ENCODE measurements at regions not wholly inside any gene's neighbourhood (a gene's known extent, or its start where the extent isn't known, plus 50 kb on each side); places are given as distances from the start of the nearest gene placed in this dataset.

DNA sequence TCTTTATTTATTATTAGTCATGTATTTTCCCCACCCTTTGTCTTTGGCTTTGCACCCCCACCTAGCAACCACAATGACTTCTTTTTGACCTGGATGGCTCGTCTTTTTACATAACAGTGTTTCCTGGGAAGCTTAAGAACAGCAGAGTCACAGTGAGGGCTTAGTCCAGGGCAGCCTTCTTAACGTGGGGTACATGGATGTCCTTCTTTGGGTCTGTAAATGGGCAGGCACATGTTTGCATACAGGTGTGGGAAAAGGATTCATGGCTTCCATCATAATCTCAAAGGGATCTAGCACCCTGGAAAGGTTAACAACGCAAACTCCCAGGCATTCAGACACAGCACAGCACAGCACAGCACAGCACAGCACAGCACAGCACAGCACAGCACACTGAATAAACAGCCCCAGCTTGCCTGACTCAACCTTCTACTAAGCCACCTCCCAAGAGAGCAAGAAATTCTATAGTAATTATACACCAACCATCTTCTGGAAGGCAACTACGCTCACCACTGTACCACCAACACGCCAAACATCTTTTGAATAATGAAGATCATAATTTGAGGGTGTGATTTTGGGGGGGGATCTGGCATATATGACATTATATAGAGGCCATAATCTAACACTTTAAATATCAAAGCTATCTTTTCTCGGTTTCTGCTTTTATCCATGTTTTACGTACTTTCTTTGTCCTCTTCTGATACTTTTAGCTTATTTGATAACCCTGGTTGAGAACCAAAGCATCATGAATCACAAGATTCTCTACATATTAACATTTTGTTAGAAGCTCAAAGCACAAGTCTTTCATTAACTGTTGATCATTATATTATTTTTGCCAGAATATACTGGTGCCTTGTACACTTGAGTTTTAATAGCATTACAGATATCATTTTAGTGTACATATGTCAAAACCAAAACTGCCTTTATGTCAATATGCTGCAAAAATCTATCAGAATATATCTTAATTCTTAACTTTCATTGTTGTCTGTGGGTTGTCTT, 177.2 kb upstream of the KLF14 start:
- peaks cover 85% of the 10 kb centered on the region for H3K36me3 Mint-ChIP-seq
- DNase-seq, result peak; percentile 39
- POLR2A ChIA-PET, result interaction anchor here (0.5 to 6.6 kb wide), 9 partner anchors 12 to 187 kb away, joined by 3 to 40 read pairs (median 3); no protein-coding TSS in a partner anchor
- no peaks in the 10 kb centered on the region for H3K27me3 Mint-ChIP-seq
- peaks cover 87% of the 10 kb centered on the region for H3K4me1 Mint-ChIP-seq (ENCODE audit: low read depth)
- peak overlapping the region; percentile 83 for H3K4me3 Mint-ChIP-seq
- CTCF ChIA-PET, result interaction anchor here (0.7 to 1.3 kb wide), 3 partner anchors 14 to 129 kb away, joined by 3 to 9 read pairs (median 4); no protein-coding TSS in a partner anchor
- no peaks in the 10 kb centered on the region for H3K9me3 Mint-ChIP-seq
- H3K27ac Mint-ChIP-seq, result peak overlapping the region; percentile 94
- intact Hi-C loops (cut with micrococcal nuclease), result loop anchor here (5.0 kb wide), 1 partner anchor 416 kb away; the partner anchor contains the start of gene MKLN1

DNA sequence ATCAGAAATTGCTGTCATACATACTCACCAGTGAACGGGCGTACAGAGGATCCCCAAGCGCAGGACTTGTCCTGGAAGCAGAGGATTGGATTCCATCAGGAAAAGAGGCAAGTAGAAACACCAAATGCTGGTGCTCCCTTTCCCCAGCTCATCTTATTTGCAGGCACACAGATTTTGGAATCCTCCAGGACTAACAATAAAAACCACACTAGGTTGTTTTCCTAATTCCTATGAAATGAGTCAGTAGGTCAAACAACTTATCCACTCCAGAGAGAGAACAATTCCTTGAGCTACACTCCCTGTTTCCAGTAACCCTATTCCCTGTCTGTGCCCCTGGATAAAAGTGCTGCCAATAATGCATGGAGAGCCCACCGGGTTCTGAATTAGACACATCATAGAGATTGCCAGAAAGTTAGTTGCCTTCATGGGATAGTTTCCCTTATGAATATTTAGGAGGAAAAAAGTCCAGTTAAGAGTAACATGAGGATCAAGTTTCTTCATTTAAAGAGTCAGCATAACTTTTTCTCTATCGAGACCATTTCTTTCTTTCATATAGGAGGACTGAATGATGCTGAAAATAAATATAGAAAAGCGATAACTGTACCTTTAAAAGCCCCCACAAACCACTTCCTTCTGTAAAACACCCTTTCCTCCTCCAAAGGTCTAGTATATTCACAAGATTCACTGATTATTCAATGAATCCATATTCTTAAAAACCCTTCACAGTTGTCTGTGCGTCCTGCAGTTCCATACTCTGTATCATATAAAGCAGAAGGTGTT, 178.3 kb upstream of the KLF14 start:
- Mint-ChIP-seq H3K36me3 (peaks cover 85% of the 10 kb centered on the region), H3K27ac (peak overlapping the region; percentile 94), H3K4me3 (peak overlapping the region; percentile 83), H3K27me3 (no peaks in the 10 kb centered on the region), H3K4me1 (ENCODE audit: low read depth) (peaks cover 88% of the 10 kb centered on the region), H3K9me3 (no peaks in the 10 kb centered on the region)
- ChIA-PET CTCF (interaction anchor here (0.9 to 1.3 kb wide), 3 partner anchors 15 to 128 kb away, joined by 4 to 9 read pairs (median 6); no protein-coding TSS in a partner anchor), POLR2A (interaction anchor here (0.8 to 6.6 kb wide), 19 partner anchors 8 to 186 kb away, joined by 3 to 40 read pairs (median 5); no protein-coding TSS in a partner anchor)
- DNase-seq, result no peak
- intact Hi-C loops (cut with micrococcal nuclease), result loop anchor here (2.0 to 5.0 kb wide), 2 partner anchors 197 to 415 kb away; partner anchors contain the start of gene MKLN1

- H3K27ac Mint-ChIP-seq, result peak overlapping the region; percentile 94
- peaks cover 83% of the 10 kb centered on the region for H3K36me3 Mint-ChIP-seq
- H3K9me3 Mint-ChIP-seq, result no peaks in the 10 kb centered on the region
- peak overlapping the region; percentile 83 for H3K4me3 Mint-ChIP-seq
- CTCF ChIA-PET, result interaction anchor here (0.9 kb wide), 1 partner anchor 16 kb away, joined by 6 read pairs; no protein-coding TSS in a partner anchor
- H3K27me3 Mint-ChIP-seq, result no peaks in the 10 kb centered on the region
- peak; percentile 93 for DNase-seq
- peaks cover 91% of the 10 kb centered on the region for H3K4me1 Mint-ChIP-seq (ENCODE audit: low read depth)
- POLR2A ChIA-PET, result interaction anchor here (0.7 to 6.6 kb wide), 24 partner anchors 9 to 343 kb away, joined by 3 to 40 read pairs (median 5); no protein-coding TSS in a partner anchor
- intact Hi-C loops (cut with micrococcal nuclease), result loop anchor here (1.0 to 5.0 kb wide), 13 partner anchors 9 to 414 kb away; partner anchors contain the start of gene MKLN1
Observed at GRCh38 chr7:130912862-130913638, 179.0 kb upstream of the KLF14 start.

GRCh38 chr7:130913639-130914553, 179.9 kb upstream of the KLF14 start:
- Mint-ChIP-seq H3K4me3 (peak overlapping the region; percentile 83), H3K27me3 (no peaks in the 10 kb centered on the region), H3K36me3 (peaks cover 88% of the 10 kb centered on the region), H3K9me3 (no peaks in the 10 kb centered on the region), H3K4me1 (ENCODE audit: low read depth) (peaks cover 93% of the 10 kb centered on the region), H3K27ac (peak overlapping the region; percentile 94)
- ChIA-PET CTCF (no interaction called here), POLR2A (interaction anchor here (0.7 to 6.6 kb wide), 23 partner anchors 9 to 342 kb away, joined by 3 to 40 read pairs (median 5); no protein-coding TSS in a partner anchor)
- intact Hi-C loops (cut with micrococcal nuclease), result loop anchor here (1.0 to 5.0 kb wide), 13 partner anchors 10 to 413 kb away; partner anchors contain the start of gene MKLN1
- DNase-seq, result peak; percentile 40

GRCh38 chr7:130914554-130915294, 180.7 kb upstream of the KLF14 start:
- Mint-ChIP-seq H3K27me3 (no peaks in the 10 kb centered on the region), H3K36me3 (peaks cover 88% of the 10 kb centered on the region), H3K27ac (peak overlapping the region; percentile 94), H3K4me3 (peak overlapping the region; percentile 83), H3K4me1 (ENCODE audit: low read depth) (peaks cover 94% of the 10 kb centered on the region), H3K9me3 (no peaks in the 10 kb centered on the region)
- DNase-seq, result peak; percentile 20
- intact Hi-C loops (cut with micrococcal nuclease), result loop anchor here (5.0 kb wide), 1 partner anchor 413 kb away; the partner anchor contains the start of gene MKLN1
- CTCF ChIA-PET, result no interaction called here
- POLR2A ChIA-PET, result interaction anchor here (1.2 to 6.6 kb wide), 8 partner anchors 8 to 119 kb away, joined by 3 to 40 read pairs (median 7); no protein-coding TSS in a partner anchor

GRCh38 chr7:130917669-130918128, 183.7 kb upstream of the KLF14 start:
- peaks cover 84% of the 10 kb centered on the region for H3K36me3 Mint-ChIP-seq
- ChIA-PET POLR2A (interaction anchor here (0.7 to 2.2 kb wide), 5 partner anchors 21 to 37 kb away, joined by 3 to 8 read pairs (median 6); no protein-coding TSS in a partner anchor), CTCF (no interaction called here)
- no peaks in the 10 kb centered on the region for H3K27me3 Mint-ChIP-seq
- H3K9me3 Mint-ChIP-seq, result no peaks in the 10 kb centered on the region
- intact Hi-C loops (cut with micrococcal nuclease), result loop anchor here (1.0 kb wide), 1 partner anchor 9 kb away; no protein-coding TSS in a partner anchor
- H3K4me1 Mint-ChIP-seq (ENCODE audit: low read depth), result peaks cover 92% of the 10 kb centered on the region
- DNase-seq, result peak; percentile 48
- peak overlapping the region; percentile 46 for H3K4me3 Mint-ChIP-seq
- H3K27ac Mint-ChIP-seq, result peak overlapping the region; percentile 83

DNA sequence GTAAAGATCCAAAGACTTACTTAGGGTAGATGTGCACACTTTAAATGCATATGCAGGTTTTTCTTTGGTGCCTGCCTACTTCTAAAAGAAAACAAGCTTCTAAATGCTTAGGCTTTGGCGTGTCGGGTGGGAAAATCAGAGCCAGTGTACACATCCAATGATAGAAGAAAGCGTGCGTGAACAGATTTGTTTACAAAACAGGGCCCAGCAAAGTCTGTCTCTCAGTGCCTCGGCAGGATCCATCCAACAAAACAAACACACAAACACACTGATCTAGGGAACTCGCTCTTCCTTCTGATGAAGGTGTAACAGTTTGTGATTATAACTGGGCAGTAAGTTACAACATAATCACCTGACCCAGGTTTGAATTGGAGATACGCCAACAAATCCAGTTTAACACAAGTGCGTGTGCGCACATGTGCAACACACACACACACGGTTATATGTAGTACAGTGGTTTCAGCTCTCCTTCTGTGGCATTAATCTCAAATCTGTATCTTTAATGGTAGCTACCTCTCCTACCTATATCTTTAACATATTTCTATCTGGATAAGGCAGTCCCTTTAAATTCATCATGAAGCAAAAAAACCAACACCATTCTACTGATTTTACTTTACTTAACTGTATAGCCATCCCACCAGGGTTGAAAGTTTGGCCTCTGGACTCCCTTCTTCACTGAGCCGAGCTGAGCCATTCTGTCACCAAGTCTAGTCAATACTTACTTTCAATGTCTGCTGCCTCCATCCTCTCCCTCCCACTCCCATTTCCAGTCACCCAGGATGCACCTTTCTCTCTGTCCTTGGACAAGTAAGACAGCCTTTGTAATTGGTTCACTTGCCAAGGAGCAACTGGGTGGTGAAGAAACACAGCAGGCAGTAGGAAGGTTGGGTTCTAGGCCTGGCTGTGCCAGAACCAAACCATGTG, 184.4 kb upstream of the KLF14 start:
- peaks cover 85% of the 10 kb centered on the region for H3K36me3 Mint-ChIP-seq

DNA sequence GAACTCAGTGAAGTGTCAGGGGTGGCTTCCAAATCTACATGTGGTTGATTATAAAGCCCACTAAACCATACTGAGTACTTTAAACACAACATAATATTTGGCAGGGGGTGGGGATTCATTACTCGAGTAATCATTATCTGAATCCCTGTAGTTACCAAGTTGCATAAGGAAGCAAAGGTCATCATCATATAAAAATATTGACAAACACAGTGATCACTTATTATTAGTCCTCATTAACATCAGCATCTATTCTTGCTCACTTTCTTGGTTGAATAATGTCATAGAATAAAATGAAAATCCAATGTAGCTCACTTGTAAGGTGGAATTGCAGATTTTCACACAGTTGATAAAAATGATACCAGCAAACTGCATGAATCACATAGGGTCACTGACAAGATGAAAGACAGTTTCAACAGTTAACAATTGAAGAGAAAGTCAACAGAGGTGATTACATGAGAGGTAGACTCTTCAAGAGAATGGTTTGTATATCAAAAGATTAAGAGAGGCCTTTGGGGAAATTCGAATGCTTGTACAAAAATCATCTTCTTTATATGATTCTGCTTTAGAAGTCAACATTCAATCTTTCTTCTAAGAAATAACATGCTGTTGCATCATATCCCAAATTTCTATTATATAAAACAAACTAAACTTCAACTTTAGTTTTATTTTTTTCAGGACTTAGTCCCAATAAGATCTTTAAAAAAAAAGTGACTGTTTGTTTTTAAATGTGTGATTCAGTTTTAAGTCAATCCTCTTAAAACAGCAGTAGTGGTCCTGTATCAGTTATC, 185.5 kb upstream of the KLF14 start:
- peak overlapping the region; percentile 47 for H3K4me3 Mint-ChIP-seq
- peaks cover 84% of the 10 kb centered on the region for H3K36me3 Mint-ChIP-seq
- intact Hi-C loops (cut with micrococcal nuclease), result no loop called here
- DNase-seq, result no peak
- H3K27ac Mint-ChIP-seq, result peak overlapping the region; percentile 92
- POLR2A ChIA-PET, result interaction anchor here (0.6 to 2.2 kb wide), 3 partner anchors 25 to 27 kb away, joined by 4 to 8 read pairs (median 6); no protein-coding TSS in a partner anchor
- H3K4me1 Mint-ChIP-seq (ENCODE audit: low read depth), result peaks cover 95% of the 10 kb centered on the region
- no peaks in the 10 kb centered on the region for H3K27me3 Mint-ChIP-seq
- H3K9me3 Mint-ChIP-seq, result no peaks in the 10 kb centered on the region
- CTCF ChIA-PET, result interaction anchor here (1.2 kb wide), 1 partner anchor 22 kb away, joined by 4 read pairs; no protein-coding TSS in a partner anchor

More for the DNA sequence above, 184.4 kb upstream of the KLF14 start:
- intact Hi-C loops (cut with micrococcal nuclease), result loop anchor here (1.0 kb wide), 1 partner anchor 8 kb away; no protein-coding TSS in a partner anchor
- H3K4me1 Mint-ChIP-seq (ENCODE audit: low read depth), result peaks cover 94% of the 10 kb centered on the region
- H3K27me3 Mint-ChIP-seq, result no peaks in the 10 kb centered on the region
- peak; percentile 81 for DNase-seq
- ChIA-PET POLR2A (interaction anchor here (0.7 to 2.2 kb wide), 5 partner anchors 20 to 36 kb away, joined by 3 to 8 read pairs (median 6); no protein-coding TSS in a partner anchor), CTCF (no interaction called here)
- peak overlapping the region; percentile 83 for H3K27ac Mint-ChIP-seq
- H3K9me3 Mint-ChIP-seq, result no peaks in the 10 kb centered on the region
- peak overlapping the region; percentile 46 for H3K4me3 Mint-ChIP-seq

Measured in activated CD4-positive, alpha-beta memory T cell treated with anti-CD3 and anti-CD28 coated beads for 36 hours (primary cell).